Body of pancreas (tissue), 4 donors: ENCODE measurements at regions not wholly inside any gene's neighbourhood (a gene's known extent, or its start where the extent isn't known, plus 50 kb on each side); places are given as distances from the start of the nearest gene placed in this dataset.

Experiments
- CTCF ChIP-seq, 7 experiments: fragments of 450-650 bp in 4 of 7; fragments of 200-600 bp in 3 of 7; sonication (generic) in 3 of 7; IDR thresholded peaks; one replicate each; pipeline ENCODE4 v1.5.1; 2016 to 2019; ENCODE audit warnings: antibody characterized with exemption in 7 of 7
- POLR2A ChIP-seq, 3 donors: fragments of 450-650 bp; IDR thresholded peaks; one replicate each; pipeline ENCODE4 v1.6.1; 2016; ENCODE audit warnings: antibody characterized with exemption in 3 of 3, mild to moderate bottlenecking in 2 of 3

- TF ChIP-seq POLR2A (IDR thresholded peaks at IDR 0.05), result no peak
- no peak for TF ChIP-seq CTCF (IDR thresholded peaks at IDR 0.05)
Observed at GRCh38 chr9:109856785-109857184, 76.8 kb downstream of the PALM2AKAP2 start.
